Testis (tissue), 2 donors: ENCODE measurements at regions not wholly inside any gene's neighbourhood (a gene's known extent, or its start where the extent isn't known, plus 50 kb on each side); places are given as distances from the start of the nearest gene placed in this dataset.

Experiments used
- POLR2A ChIP-seq: fragments of 450-650 bp; IDR thresholded peaks from one replicate; pipeline ENCODE4 v1.6.1; 2017; ENCODE audit warnings: antibody characterized with exemption, mild to moderate bottlenecking, moderate library complexity
- TF ChIP-seq, protein P1 (sequence below), 3 experiments: fragments of 450-650 bp in 2 of 3; fragments of 200-600 bp in 1 of 3; sonication (generic) in 1 of 3; IDR thresholded peaks; one replicate each; pipeline ENCODE4 v1.5.1; 2016 to 2019; ENCODE audit warnings: antibody characterized with exemption in 3 of 3, mild to moderate bottlenecking in 2 of 3, moderate library complexity in 1 of 3

- no peak for TF ChIP-seq POLR2A
- TF ChIP-seq, protein P1, sequence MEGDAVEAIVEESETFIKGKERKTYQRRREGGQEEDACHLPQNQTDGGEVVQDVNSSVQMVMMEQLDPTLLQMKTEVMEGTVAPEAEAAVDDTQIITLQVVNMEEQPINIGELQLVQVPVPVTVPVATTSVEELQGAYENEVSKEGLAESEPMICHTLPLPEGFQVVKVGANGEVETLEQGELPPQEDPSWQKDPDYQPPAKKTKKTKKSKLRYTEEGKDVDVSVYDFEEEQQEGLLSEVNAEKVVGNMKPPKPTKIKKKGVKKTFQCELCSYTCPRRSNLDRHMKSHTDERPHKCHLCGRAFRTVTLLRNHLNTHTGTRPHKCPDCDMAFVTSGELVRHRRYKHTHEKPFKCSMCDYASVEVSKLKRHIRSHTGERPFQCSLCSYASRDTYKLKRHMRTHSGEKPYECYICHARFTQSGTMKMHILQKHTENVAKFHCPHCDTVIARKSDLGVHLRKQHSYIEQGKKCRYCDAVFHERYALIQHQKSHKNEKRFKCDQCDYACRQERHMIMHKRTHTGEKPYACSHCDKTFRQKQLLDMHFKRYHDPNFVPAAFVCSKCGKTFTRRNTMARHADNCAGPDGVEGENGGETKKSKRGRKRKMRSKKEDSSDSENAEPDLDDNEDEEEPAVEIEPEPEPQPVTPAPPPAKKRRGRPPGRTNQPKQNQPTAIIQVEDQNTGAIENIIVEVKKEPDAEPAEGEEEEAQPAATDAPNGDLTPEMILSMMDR (IDR thresholded peaks at IDR 0.05): no peak
These were observed 118.0 kb upstream of the MEF2A start for GRCh38 chr15:99447497-99448371.
